Hematopoietic multipotent progenitor cell treated with erythropoietin and hydrocortisone succinate and interleukin-3 and kit ligand, for 17 days (in vitro differentiated cells): ENCODE measurements at regions not wholly inside any gene's neighbourhood (a gene's known extent, or its start where the extent isn't known, plus 50 kb on each side); places are given as distances from the start of the nearest gene placed in this dataset.
A peak's percentile ranks its signal among the peaks of the same experiment; 100 is the strongest.

ENCODE experiments used
- DNase-seq: peaks from one replicate; pipeline ENCODE4 v3.0.0-alpha.2; 2015; ENCODE audit warnings: low spot score

DNA sequence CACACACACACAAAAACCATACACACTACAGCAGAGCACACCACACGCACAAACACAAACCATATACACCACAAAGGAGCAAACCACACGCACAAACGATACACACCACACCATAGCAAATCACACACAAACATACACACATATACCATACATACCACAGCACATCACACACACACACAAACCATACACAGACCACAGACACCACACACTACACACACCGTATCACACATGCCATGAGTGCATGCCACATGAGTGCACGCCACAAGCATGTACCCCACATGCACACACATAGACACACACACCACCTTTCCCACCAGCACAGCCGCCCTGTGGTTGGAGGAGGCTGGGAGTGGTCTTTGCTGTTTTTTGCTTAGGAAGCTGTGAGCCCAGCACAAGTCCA, 517.1 kb upstream of the MYT1L start:
- no peak for DNase-seq

DNA sequence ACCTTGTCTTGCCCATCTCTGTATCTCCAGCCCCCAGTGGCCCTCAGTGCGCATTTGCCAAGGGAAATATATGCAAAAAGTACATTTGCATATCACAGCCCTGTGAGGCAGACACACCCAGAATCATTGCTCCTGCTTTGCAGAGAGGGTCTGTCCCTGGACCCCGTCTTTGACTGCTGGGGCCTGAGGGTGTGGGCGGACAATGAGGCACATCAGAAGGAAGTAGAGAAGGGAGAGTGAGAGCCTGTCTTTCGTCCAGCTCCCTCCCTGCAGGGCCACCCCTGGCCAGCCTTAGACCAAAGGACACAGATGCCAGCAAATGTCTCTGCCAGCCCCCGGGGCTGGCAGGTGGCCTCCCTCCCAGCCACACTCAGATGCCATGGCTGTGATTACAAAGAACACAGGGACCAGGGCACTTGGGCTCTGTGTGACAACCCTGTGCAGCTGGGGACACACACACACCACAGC, 516.2 kb upstream of the MYT1L start:
- peak; percentile 7 for DNase-seq

DNA sequence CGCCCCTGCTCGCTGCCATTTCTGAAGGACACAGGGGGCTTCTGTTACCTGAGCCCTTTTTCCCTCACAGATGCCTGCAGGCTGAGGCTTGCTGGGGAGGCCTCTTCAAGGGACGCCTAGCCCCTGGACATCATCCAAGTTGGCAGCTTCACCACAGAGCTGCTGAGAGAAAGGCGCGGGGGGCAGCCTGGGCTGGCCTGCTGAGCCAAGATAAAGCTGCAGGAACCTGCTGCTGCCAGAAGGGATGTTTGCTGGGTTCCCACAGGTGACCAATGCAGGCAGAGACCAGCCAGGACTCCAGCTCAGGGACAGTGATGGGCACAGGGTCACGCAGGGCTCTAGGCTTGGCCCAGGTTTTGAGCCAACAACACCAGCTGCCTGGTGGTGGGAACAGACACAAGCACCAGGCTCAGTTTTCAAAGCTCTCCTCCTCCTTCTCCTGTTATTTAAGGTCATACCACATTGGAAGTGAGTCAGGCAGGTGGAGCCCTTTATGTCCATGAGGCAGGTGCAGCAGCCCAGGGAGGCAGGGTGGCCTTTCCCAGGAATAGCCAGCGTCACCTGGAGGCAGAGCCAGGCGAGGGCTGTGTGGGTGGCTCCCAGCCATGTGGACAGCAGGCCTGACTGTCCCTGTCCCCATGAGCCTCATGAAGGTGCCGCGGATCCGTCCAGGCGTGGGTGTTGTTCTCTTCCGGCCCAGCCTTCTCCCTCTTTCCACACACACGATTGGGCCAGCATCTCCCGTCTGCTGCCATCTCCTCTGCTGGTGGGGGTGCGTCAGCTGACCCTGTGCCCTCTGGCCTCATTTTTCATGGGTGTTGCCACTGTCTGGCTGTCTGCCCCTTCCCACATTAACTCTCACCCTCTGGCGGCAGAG, 515.5 kb upstream of the MYT1L start:
- DNase-seq = peak; percentile 45

DNA sequence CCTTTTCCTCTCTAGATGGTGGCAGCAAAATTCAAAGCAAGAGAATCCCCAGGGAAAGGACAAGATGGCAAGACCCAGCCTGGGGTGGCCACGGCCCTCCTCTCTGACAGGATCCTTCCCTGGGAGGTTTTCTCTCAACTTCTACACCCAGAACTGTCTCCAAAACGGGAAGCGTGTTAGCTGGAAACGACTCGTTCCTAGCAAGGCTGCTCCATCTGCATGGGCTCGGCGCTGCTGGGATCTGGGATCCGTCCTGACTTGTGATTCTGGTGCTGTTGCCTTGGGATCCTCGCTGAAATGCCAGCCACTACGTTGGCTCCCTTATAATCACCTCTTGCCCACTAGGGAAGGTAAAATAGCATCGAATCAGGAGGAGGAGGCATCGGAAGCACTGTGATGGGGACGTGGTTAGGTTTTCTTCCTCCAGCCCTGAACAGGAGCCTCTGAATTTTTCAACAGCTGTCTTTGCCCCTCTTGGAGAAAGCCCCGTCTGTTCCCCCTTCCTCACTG, 514.8 kb upstream of the MYT1L start:
- no peak for DNase-seq

DNA sequence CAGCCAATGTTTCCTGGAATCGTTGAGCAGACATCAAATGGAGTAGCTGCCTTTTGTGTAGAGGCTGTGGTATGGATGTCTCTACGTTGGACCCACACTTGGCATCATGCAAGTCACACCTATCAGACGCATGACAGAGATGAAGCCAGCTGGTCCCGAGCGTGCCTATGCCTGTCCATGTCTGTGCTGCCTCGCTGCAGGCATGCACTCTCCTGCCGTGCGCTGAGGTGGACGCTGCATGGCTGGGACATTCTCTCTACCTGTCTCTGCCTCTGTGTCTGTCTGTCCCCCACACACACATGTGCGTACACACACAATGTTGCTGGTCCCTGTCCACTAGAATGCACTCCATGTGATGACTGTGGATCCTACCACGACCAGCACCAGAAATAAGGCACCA, 514.2 kb upstream of the MYT1L start:
- DNase-seq = no peak

DNA sequence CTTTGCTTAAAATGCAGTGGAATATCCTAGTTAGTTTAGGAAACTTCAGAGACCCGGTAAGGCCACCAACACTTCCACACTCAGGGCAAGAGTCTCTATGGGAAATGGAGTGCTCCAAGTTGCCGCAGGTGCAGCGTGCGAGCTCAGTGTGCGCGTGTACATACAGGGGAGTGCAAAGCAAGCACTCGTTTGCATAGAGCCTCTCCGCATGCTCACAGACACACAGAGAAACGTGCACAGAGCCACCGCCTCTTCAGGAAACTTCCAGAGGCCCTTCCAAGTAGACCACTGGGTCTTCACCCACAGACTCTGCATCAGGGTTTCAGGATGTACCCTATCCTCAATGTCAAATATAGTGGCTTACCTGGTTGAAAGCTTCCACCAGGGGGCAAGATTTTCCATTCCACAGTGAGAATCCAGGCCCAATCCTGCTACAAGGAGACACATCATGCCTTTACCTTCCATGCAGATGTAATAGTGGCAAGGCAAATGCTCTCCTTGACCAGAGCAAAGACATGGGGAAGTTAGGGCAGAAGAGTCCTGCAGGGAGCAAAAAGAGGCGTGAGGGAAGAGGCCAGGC, 513.0 kb upstream of the MYT1L start:
- DNase-seq = no peak

DNA sequence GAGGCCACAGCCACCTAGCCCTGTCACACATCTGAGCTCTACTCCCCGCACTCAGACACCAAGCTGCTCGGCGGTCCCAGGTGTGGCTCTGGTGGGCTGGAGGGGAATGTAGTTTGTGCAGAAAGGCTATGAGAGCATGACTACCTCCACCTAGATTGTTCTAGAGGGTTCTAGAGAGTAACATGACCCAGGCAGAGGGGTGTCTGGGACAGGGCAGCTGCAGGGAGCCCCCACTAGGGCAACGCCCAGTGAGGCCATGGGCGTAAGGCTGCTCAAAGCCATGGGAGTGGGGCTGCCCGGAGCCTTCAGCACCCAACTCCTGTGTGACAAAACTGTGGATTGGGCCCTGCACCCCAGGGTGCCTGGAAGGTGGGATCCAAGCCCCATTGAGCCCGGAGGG, 511.4 kb upstream of the MYT1L start:
- no peak for DNase-seq

DNA sequence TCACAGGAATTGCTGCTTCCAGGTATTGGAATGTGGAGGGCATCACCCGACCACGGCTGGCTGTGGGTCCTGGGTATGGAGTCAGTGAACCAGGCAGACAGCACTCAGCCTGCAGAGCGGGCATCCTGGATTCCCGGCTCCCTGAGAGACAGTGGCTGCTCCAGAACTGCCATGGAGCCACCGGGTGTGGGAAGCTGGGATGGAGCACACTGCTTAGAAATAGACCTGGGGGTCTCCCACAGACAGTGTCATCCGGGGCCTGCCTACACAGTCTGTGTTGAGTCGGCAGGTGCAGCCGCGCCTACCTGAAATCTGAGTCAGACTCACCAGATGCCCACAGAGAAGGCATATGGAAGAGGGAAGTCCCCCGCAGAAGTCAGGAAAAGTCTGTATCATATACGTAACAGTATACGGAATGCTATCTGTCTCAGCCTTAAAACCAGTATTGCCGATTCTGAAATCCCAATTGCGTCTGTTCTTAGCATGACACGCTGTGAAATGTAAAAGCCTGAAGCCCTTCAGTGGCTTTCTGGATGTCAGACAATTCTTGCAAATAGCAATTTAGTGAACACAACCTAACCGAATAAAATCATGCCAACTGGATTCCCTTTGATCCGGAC, 509.7 kb upstream of the MYT1L start:
- no peak for DNase-seq

DNA sequence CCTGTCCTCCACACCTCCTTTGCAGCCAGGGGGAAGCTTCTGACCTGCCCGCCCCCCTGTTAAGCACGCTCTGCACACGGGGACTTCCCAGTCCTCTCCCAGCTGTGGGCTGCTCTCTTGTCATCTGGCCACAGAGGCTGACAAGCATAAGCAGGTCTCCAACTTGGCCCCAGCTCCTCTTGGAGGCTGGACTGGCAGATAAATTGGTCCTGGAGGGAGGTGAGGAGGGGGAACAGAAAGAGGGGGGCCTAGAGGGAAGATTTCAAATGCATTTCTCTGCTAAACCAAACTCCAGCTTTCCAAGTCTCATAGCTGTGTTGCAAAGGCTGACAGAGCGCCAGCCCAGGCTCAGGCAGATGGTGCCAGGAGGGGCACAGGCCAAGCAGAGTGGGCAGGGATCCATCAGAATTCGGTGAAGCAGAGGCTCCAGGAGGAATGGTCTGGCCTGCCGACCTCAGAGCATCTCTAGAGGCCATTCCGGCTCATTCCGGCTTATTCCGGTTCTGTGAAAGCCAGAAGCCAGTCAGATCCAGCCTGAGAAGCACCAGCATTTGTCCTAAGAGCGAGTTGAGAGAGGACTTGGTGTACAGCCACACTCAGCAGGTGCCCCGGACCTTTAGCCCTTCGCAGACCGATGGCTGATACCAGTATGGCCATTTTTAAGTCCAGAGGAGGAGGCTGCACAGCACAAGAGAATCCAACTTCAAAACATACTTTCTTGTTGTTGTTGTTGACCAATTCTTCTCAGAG, 508.9 kb upstream of the MYT1L start:
- no peak for DNase-seq

DNA sequence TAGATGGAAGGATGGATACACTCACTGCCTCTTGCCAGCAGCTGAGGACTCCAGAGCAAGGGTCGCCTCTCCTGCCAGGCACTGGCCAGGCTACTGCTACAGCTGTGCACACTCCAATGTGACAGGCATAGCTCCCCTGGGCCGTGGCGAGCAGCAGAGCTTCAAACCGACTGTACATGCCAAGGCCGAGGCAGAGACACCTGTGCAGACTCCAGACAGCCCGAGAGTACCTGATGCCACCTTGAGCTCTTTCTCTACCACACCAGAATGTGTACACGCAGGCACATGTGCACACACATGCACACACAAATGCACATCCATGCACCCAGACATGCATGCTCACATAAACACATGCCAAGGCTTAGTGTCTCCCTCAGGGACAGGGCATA, 508.3 kb upstream of the MYT1L start:
- DNase-seq = no peak

DNA sequence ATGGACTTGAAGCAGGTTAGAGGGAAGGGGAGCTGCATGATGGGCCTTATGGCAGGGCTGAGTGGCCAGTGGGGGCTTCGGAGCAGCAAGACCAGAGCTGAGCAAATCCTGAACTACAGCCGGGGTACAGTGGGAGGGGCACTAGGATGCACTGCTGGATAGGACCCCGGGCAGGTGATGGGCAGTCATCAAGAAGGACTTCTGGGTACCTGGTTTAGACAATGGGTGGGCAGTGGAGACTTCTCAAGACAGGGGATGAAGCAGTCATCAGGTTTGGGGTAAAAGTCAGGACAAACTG, 507.4 kb upstream of the MYT1L start:
- DNase-seq = no peak

DNA sequence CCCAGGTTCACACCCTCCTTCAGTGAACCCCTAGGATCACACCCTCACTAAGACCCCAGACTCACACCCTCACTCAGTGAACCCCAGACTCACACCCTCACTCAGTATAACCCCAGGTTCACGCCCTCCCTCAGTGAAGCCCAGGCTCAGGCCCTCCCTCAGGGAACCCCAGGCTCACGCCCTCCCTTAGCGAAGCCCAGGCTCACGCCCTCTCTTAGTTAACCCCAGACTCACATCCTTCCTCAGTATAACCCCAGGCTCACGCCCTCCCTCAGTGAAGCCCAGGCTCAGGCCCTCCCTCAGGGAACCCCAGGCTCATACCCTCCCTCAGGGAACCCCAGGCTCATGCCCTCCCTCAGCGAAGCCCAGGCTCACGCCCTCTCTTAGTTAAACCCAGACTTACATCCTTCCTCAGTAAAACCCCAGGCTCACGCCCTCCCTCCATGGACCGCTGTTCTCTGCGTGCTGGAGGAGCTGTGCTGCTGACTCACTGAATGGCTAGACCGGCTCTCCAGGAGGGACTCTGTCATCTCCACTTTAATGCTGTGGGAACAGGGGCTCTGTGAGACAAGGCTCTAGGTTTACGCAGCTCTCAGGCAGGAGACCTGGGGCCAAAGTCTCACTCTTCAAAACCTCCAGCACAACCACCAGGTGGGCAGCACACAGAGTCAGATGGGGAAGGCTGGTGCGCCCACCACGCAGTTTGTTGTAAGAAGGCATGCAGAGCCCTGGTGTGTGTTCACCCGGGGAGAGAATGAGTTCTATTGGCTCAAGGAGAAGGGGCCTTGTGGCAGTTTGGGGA, 506.9 kb upstream of the MYT1L start:
- DNase-seq = no peak

DNA sequence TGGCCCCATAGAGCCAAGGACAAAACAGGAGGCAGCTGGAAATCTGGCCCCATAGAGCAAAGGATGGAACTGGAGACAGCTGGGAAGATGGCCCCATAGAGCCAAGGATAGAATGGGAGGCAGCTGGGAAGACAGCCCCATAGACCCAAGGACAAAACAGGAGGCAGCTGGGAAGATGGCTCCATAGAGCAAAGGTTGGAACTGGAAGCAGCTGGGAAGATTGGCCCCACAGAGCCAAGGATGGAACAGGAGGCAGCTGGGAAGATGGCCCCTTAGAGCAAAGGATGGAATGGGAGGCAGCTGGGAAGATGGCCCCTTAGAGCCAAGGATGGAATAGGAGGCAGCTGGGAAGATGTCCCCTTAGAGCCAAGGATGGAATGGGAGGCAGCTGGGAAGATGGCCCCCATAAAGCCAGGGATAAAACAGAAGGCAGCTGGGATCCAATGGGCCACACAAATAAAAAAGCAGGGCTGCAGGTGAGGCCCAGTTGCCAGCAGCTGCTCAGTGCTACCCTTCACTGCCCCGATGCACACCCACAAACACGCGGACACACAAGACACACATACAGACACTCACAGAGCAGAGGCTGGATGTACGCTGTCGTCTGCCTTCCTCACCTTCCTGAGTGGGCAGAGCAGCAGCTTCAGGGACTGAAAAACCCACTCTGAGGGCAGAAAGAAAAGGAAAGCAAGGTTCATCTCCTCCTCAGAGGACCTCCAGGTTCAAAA, 505.4 kb upstream of the MYT1L start:
- no peak for DNase-seq

DNA sequence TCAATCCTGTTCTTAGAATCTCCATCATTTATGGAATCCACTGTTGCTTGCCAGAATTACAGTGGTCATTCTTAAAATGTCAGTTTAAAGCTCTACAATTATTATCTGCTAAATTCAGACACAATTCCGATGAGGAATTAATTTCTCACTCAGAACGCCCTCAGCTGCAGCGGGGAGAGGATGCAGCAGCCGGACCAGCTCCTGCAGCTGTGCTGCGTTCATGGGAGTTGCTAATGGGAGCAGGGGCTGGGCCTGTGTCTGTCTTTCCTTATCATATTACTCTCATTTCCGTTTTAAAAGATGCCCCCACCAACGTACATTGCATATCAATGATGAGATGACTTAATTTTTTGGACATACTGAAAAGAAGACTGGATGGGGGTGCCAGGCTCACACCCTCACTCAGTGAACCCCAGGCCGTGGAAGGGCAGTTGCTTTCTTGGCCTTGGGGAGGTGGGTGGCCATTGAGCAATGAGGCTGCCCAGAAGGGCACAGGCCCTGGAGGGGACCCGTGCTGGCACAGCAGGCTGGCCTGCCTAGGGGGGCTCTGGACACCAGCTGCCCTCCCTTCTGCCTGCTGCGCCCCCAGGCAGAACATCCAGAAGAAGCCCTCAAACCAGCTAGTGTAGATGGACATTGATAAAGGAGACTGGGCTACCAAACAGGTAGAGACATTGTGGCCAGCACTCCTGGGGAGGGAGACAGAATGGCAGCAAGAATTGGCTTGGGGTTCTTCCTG, 503.6 kb upstream of the MYT1L start:
- DNase-seq = no peak

DNA sequence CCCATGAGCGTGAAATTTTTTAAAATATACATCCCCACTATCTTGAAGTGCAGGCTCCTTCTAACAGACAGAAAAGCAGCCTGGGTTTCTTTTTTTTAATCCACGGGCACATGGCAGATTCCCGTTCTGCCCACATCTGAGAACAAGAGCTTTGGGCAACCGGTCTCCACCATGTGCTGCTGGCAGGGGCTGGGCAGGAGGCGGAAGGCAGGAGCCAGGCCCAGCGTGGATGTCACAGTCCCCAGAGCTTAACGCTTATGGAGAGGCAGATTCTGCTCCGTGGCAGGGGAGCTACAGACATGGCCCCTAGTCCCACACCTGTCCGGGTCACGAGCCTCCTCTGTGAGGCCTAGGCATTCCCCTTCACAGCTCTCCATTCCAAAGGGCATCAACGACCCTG, 503.0 kb upstream of the MYT1L start:
- DNase-seq = no peak

DNA sequence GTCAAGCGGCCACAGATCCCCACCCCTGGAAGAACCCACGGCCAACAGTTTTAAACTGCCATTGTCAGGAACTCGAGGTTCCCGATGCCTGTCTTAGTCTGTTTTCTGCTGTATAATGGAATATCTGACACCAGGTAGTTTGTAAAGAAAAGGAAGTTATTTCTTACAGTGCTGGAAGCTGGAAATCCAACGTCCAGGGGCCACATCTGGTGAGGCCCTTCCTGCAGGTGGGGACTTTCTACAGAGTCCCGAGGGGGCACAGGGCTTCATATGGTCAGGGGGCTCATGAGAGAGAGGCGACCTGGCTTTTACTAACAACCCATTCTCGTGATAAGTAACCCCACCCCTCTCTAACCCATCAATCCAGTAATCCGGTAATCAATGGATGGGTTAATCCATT, 501.6 kb upstream of the MYT1L start:
- no peak for DNase-seq

DNA sequence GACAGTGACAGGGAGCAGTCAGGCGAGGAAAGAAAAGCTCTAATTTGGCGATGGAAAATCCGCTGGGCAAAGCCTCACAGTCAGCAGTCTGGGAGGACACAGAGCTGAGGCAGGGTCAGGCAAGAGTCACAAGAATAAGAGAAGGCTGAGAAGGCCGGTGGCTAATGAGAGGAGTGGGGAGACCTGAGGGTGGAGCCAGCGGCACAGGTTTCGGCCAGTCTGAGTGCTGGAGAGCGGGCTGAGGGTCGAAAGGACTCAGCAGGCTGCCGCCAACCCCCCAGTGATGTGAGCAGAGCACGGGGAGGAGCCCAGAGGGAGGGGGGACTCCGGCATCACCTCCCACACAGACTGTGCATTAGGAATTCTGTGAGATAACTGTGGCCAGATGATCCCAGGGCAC, 500.6 kb upstream of the MYT1L start:
- DNase-seq = no peak

DNA sequence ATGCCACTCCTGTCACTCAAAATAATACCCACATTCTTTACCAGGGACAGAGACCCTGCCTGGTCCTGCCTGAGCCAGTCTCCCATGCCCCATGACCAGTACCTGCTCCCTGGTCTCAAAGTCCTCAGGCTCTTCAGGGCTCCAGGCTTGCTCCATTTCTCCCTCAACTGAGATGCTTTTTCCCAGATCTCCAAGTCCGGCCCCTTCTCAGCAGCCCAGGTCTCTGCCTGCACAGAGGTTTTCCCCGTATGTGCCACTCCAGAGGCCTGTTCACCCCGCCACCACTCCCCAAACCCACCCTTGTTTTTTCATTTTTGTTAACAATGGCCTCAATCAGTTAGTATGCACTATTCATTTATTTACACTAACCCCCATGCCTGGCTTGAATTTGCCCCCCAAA, 499.5 kb upstream of the MYT1L start:
- no peak for DNase-seq

DNA sequence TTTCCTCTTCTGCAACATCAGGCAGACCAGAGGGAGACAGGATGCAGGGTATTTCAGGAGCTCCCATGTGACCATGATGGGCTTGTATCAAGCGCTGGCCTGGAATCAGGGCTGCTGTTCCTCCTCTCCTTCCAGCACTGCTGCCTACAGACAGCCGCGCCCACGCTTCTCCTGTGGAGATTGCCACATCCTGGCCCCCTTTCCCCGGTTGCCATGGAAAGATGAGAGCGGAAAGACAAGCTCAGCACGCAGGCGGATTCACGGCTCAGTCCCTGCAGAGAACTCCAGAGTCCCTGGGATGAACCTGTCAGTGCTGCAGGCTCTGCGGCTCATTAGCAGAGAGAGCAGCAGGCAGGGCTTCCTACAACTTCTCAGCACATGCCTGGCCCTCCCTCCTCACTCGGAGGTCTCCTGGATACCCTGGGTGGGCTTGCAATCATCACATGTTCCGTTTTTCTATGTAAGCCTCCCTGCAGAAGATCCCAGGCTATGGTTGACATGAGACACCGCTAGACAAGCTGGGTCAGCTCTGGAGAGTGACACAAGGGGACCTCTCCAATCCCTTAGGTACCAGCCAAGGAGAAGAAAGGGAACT, 497.8 kb upstream of the MYT1L start:
- no peak for DNase-seq

DNA sequence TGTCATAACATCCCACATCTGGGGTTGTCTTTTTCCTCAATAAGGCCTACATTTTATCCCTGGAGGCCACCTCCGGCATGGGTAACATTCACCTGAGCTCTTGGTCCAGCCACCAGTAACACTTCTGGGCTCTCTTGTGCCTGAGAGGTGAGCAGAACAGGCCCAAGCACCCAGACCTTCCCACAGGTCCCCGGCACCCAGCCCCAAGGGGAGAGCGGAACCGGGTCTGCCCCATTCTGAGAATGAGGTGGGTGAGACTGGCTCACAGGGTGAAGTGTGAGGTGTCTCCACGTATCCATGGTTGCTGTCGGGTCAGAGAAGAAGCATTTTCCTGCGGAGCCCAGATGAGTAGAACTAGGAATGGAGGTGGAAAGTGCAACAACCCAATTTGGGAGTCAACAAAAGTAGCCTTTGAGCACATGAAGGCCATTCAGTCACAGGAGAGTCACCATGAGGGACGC, 496.7 kb upstream of the MYT1L start:
- DNase-seq = no peak
